Breast epithelium (tissue), 4 donors: ENCODE measurements at regions not wholly inside any gene's neighbourhood (a gene's known extent, or its start where the extent isn't known, plus 50 kb on each side); places are given as distances from the start of the nearest gene placed in this dataset.

Experiments
- DNase-seq, 2 donors: peaks; one replicate each; pipeline ENCODE4 v3.0.0-alpha.2; 2019; ENCODE audit warnings: low spot score in 2 of 2
- H3K27ac ChIP-seq, 2 donors: fragments of 200-600 bp; sonication (generic) in 1 of 2; one replicate each; pipeline ENCODE4 v1.5.1; 2016 to 2019; ENCODE audit warnings: mild to moderate bottlenecking in 1 of 2
- H3K27me3 ChIP-seq, 2 donors: fragments of 200-600 bp; sonication (generic) in 1 of 2; one replicate each; pipeline versions ENCODE4 v1.5.1 to v1.6.0; 2017 to 2019; ENCODE audit warnings: control low read depth in 1 of 2, mild to moderate bottlenecking in 1 of 2
- H3K36me3 ChIP-seq: fragments of 200-600 bp; one replicate; pipeline ENCODE4 v1.5.1; 2019
- H3K4me1 ChIP-seq, 2 donors: fragments of 200-600 bp; sonication (generic); one replicate each; pipeline ENCODE4 v1.5.1; 2016 to 2019; ENCODE audit warnings: control low read depth in 1 of 2
- H3K4me3 ChIP-seq, 3 donors: fragments of 200-600 bp; sonication (generic); 1 replicate in 2 of 3; 2 replicates in 1 of 3; pipeline ENCODE4 v1.5.1; 2016 to 2019; ENCODE audit warnings: mild to moderate bottlenecking in 3 of 3, moderate library complexity in 2 of 3
- H3K9me3 ChIP-seq, 2 donors: fragments of 200-600 bp; sonication (generic) in 1 of 2; one replicate each; pipeline ENCODE4 v1.5.1; 2016 to 2019; ENCODE audit warnings: control low read depth in 1 of 2
- CTCF ChIP-seq, 3 donors: fragments of 450-650 bp; IDR thresholded peaks; one replicate each; pipeline ENCODE4 v1.5.1; 2016 to 2017; ENCODE audit warnings: antibody characterized with exemption in 3 of 3, mild to moderate bottlenecking in 3 of 3, moderate library complexity in 3 of 3
- POLR2A ChIP-seq: fragments of 450-650 bp; IDR thresholded peaks from one replicate; pipeline ENCODE4 v1.6.1; 2016; ENCODE audit warnings: antibody characterized with exemption, mild to moderate bottlenecking, moderate library complexity
- POLR2AphosphoS5 ChIP-seq, 3 donors: sonication (generic); formaldehyde crosslinking; IDR thresholded peaks; one replicate each; pipeline ENCODE4 v1.6.1; 2017; ENCODE audit warnings: antibody characterized with exemption in 3 of 3
- intact Hi-C: fragments of 100-400 bp; cut with DNase I; formaldehyde crosslinking; loops from one replicate; pipeline ENCODE4 v1.15.1; 2023; ENCODE audit warnings: low total_unique reads

GRCh38 chr18:55096263-55096951 lies 137.1 kb upstream of the CCDC68 start:
- Histone ChIP-seq H3K27me3 (no peaks in the 10 kb centered on the region), H3K27ac (peak overlapping the region in 1 of 2 donors; percentile 41), H3K4me3 (no peak overlapping the region), H3K9me3 (no peaks in the 10 kb centered on the region), H3K36me3 (no peaks in the 10 kb centered on the region), H3K4me1 (no peaks in the 10 kb centered on the region)
- TF ChIP-seq CTCF (IDR thresholded peaks at IDR 0.05) (peak in 1 of 3 donors; percentile 14), POLR2AphosphoS5 (IDR thresholded peaks at IDR 0.05) (no peak), POLR2A (no peak)
- intact Hi-C loops = no loop called here
- no peak for DNase-seq

GRCh38 chr18:55095584-55095983 lies 136.3 kb upstream of the CCDC68 start:
- intact Hi-C loops = no loop called here
- no peak overlapping the region for H3K4me3 ChIP-seq
- H3K36me3 ChIP-seq = no peaks in the 10 kb centered on the region
- H3K4me1 ChIP-seq = no peaks in the 10 kb centered on the region
- H3K27ac ChIP-seq = no peak overlapping the region
- TF ChIP-seq POLR2A = no peak
- TF ChIP-seq POLR2AphosphoS5 (IDR thresholded peaks at IDR 0.05) = no peak
- TF ChIP-seq CTCF (IDR thresholded peaks at IDR 0.05) = no peak
- no peaks in the 10 kb centered on the region for H3K27me3 ChIP-seq
- no peak for DNase-seq
- H3K9me3 ChIP-seq = no peaks in the 10 kb centered on the region

- Histone ChIP-seq H3K9me3 (no peaks in the 10 kb centered on the region), H3K36me3 (no peaks in the 10 kb centered on the region), H3K27ac (no peak overlapping the region), H3K4me1 (no peaks in the 10 kb centered on the region), H3K4me3 (no peak overlapping the region), H3K27me3 (no peaks in the 10 kb centered on the region)
- intact Hi-C loops = no loop called here
- no peak for DNase-seq
- TF ChIP-seq POLR2AphosphoS5 (IDR thresholded peaks at IDR 0.05) (no peak), CTCF (IDR thresholded peaks at IDR 0.05) (no peak), POLR2A (no peak)
Measured at GRCh38 chr18:55093808-55094207, 134.5 kb upstream of the CCDC68 start.

GRCh38 chr18:55093295-55093694 lies 134.0 kb upstream of the CCDC68 start:
- H3K27me3 ChIP-seq = no peaks in the 10 kb centered on the region
- no peak for DNase-seq
- no peaks in the 10 kb centered on the region for H3K4me1 ChIP-seq
- no peak overlapping the region for H3K27ac ChIP-seq
- intact Hi-C loops = no loop called here
- no peaks in the 10 kb centered on the region for H3K9me3 ChIP-seq
- H3K4me3 ChIP-seq = no peak overlapping the region
- no peaks in the 10 kb centered on the region for H3K36me3 ChIP-seq
- TF ChIP-seq CTCF (IDR thresholded peaks at IDR 0.05) (no peak), POLR2AphosphoS5 (IDR thresholded peaks at IDR 0.05) (no peak)

GRCh38 chr18:55092166-55092565 lies 132.9 kb upstream of the CCDC68 start:
- intact Hi-C loops = no loop called here

More at GRCh38 chr18:55092166-55092565, 132.9 kb upstream of the CCDC68 start:
- no peaks in the 10 kb centered on the region for H3K27me3 ChIP-seq
- H3K4me1 ChIP-seq = no peaks in the 10 kb centered on the region
- no peak overlapping the region for H3K27ac ChIP-seq
- TF ChIP-seq POLR2AphosphoS5 (IDR thresholded peaks at IDR 0.05) (no peak), POLR2A (no peak), CTCF (IDR thresholded peaks at IDR 0.05) (no peak)
- no peak for DNase-seq
- no peaks in the 10 kb centered on the region for H3K9me3 ChIP-seq
- no peak overlapping the region for H3K4me3 ChIP-seq
- no peaks in the 10 kb centered on the region for H3K36me3 ChIP-seq
